D341Med (cell line): ENCODE measurements at regions not wholly inside any gene's neighbourhood (a gene's known extent, or its start where the extent isn't known, plus 50 kb on each side); places are given as distances from the start of the nearest gene placed in this dataset.

ENCODE experiments used
- DNase-seq: peaks from one replicate; pipeline ENCODE4 v3.0.0; 2012; ENCODE audit warnings: low spot score

GRCh38 chr12:107282628-107283027 is 189.3 kb upstream of the CRY1 start:
- DNase-seq, result no peak

DNA sequence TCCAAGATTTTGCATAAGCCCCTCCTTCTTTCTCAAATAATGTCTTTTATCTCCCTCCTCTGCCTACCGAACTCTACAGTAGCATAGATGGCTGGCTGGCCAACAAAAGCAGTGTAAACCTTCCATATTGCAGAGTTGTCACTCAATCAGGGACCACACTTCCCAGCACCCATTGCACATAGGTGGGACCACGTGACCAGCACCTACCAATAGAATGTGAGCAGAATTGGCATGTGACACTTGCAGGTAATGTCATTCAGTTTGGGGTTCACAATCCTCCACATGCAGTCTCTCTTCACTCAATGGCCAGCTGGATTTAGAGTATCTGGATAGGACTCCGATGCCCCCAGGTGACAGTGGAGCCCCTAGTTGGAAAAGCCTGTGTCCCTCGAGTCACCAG is 190.3 kb upstream of the CRY1 start:
- DNase-seq, result no peak

- DNase-seq, result no peak
These were observed 191.3 kb upstream of the CRY1 start for GRCh38 chr12:107284692-107285091.

DNA sequence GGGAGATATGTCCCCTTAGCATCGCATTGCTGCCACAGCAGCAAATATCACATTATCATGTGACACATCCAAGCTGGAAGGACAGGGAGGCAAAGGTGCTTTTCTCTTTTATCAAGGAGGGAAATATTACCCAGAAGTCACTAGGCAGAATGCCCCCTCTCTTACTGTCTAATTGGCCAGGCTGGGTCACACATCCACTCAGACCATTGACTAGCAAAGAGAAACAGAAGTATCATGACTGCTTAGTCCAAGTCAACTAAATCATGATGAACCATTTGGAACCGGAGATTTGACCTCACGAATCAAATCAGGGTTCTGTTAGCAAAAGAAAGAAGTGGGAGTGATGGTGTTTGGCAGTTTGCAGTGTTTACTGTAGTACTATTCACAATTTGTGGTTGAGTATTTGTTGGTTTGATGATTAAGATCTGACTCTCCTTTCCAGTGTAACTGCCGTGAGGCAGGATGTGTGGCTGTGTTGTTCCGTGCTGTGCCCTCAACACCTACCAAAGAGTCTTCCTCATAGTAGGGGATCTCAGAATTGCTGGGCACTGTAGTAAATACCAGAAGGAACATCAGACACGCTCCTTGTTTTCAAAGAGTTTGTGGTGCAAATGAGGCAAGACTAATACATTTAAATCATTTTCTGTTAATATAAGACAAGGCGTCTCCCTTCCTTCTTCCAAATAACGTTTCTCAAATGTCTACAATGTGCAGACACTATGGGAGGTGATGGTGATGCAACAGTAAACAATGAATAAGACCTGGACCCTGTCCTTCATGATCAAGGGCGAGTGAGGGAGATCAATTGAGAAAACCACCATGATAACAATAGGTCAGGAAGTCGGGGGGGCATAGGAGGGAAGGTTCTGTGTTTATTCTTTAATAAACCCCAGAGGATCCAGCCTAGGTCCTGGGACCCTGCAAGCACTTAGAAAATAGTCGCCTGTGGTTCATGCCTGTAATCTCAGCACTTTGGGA is 194.4 kb upstream of the CRY1 start:
- no peak for DNase-seq

GRCh38 chr12:107288414-107289127 is 195.2 kb upstream of the CRY1 start:
- no peak for DNase-seq

DNA sequence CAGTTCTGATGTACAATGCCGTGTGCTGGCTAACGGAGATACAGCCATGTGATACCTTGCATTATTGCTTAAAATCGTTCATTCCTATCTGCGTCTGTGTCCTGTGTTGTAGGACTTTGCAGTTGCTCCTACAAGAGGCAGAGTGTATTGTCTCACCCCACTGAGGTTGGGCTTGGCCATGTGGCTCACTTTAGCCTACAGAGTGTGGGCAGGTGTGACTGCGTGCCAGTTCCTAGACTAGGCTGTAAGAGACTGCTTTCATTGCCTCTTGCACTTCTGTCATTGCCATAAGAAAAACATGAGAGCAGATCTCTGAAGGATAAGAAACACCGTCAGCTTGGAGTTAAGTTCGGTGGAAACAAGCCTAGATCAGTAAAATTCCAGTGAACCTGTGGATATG is 197.7 kb upstream of the CRY1 start:
- no peak for DNase-seq

DNA sequence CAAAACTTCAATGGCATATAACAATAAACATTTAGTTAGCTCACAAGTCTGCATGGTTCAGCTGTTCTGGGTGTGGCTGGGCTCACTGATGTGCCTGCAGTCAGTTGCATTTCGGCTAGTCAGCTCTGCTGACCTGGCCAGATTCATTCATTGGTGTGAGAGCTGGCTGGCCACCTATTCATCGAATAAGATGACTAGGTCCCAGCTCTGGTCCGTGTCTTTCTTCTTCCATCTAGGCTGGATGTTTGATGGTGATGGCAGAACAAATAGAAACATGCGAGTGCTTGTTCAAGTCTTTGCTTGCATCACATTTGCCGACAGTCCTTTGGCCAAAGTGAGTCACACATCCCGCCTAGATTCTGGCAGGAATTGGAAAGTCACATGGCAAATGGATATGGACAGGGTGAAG is 203.3 kb upstream of the CRY1 start:
- no peak for DNase-seq

DNA sequence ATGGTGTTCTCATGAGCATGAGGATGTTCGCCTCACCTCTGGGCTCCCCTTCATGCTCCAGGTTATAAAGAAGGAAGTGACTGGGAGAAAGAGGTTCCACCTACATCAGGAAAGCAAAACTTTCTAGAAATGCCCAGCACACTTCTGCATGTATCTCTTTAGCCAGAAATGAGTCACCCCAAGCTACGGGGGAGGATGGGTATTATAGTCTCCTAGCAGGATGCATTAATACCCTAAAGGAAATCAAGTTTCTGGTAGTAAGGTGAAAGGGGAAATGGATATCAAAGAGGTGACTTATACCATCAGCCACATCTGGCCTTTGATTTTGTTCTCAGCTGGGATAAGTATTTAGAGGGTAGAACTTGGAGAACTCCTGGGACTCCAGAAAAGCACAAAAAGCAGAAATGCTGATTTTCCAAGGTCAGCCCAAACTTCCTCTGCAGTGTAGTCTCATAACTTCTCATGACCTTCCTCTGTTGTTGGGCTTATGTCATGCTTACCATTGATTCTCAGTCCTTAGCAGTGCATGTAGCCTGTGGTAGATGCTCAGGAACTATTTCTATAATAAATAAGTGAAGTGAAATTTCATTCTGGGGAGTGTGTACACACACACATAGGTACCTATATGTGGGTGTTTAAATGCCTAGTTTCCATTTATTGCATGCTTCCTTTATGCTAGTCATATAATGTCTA is 209.4 kb upstream of the CRY1 start:
- no peak for DNase-seq

DNA sequence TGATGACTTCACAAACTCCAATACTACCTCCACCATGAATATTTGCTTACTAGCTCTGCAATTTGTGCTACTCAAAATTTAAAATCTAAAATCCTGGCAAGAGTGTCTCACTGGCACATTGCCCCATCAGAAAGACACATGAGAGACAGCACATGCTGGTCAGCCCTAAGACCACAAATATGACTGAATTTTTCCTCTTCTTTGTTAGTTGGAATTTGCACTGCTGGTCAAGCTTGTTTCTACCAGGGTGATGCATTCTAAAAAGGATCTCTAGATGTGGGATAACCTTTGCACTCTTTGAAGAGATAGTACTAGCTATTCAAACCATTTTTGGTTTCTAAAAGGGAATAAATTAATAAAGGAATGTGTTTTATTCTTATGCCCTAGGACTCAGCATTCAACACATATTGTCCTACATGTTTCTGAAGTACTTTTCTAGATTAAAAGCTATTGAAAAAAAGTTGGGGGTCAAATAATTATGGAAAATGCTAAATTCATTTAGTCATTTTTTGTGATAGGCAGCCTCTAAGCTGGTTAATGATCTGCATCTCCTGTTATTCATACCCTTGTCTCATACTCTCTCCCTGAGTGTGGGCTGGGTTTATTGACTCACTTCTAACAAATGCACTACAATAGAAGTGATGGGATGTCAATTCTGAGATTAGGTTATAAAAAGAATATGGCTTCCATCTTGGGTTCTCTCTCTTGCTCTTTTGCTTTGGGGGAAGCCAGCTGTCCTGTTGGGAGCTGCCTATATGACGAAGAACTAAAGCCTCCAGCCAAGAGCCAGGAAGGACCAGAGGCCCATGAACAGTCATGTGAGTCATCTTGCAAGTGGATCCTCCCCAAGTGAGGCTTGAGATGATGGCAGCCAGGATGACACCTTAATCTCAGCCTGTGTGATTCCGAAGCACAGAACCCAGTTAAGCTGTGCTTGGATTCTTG is 211.5 kb upstream of the CRY1 start:
- DNase-seq, result no peak

- DNase-seq, result no peak
These were observed 212.9 kb upstream of the CRY1 start for GRCh38 chr12:107306141-107306659.

DNA sequence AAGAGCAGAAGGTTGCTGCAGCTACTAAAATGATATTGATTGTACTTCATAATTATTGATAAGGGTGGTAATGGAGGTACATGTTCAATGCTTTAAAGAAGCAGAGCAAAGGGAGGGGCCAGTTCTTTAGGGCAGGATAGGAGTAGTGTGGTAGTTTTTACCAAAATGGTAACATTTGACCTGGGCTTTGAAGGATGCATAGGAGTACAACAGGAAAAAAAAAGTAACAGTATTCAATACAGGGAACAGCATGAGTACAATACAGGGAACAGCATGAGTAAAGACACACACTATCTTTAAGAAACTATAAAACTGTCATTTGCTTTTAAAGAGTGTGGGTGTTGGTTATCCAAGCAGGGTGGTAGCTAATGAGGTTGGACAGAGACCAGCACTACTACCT is 215.0 kb upstream of the CRY1 start:
- DNase-seq, result no peak

DNA sequence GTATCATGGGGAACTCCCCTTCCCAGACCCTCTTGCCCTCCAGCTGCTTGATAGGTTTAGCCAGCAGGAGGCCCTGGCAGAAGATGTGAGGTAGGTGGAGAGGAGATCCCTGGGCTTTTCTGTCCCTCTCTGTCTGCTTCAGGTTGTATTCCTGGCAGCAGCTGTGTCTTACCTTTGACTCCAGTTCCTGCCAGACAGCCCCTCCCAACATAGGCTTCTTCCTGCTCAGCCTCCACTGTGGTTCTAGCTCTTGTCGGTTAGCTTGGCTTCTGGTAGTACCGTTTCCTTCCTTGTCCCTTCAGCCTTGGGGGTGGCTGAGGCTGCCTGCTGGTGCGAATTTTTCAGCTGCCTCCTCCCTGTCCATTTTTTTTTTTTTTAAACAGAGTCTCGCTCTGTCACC is 215.7 kb upstream of the CRY1 start:
- no peak for DNase-seq

- no peak for DNase-seq
These were observed 217.3 kb upstream of the CRY1 start for GRCh38 chr12:107310621-107311020.

DNA sequence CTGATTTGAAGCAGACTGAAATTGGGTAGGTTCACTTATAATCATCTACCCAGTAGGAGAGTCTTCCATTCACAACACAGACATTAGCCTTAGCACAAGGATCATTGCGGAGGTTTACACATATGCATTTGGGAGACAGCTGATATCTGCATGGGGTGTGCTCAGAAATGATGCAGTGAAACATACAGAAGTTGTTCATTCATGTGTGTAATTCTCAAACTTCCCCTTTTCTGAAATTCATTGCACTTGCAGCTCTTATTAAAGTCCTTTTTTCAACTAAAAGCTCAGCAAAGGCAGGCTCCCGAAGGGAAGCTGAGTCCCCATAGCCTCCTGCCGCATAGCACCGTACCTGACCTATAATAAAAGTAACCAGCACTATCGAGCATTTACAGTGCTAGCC is 218.3 kb upstream of the CRY1 start:
- DNase-seq, result no peak

- DNase-seq, result peak; percentile 89
These were observed 224.6 kb upstream of the CRY1 start for GRCh38 chr12:107317751-107318555.

GRCh38 chr12:107318556-107318805 is 225.1 kb upstream of the CRY1 start:
- no peak for DNase-seq

GRCh38 chr12:107318806-107319532 is 225.6 kb upstream of the CRY1 start:
- peak; percentile 58 for DNase-seq

GRCh38 chr12:107319533-107320032 is 226.2 kb upstream of the CRY1 start:
- DNase-seq, result peak; percentile 63

DNA sequence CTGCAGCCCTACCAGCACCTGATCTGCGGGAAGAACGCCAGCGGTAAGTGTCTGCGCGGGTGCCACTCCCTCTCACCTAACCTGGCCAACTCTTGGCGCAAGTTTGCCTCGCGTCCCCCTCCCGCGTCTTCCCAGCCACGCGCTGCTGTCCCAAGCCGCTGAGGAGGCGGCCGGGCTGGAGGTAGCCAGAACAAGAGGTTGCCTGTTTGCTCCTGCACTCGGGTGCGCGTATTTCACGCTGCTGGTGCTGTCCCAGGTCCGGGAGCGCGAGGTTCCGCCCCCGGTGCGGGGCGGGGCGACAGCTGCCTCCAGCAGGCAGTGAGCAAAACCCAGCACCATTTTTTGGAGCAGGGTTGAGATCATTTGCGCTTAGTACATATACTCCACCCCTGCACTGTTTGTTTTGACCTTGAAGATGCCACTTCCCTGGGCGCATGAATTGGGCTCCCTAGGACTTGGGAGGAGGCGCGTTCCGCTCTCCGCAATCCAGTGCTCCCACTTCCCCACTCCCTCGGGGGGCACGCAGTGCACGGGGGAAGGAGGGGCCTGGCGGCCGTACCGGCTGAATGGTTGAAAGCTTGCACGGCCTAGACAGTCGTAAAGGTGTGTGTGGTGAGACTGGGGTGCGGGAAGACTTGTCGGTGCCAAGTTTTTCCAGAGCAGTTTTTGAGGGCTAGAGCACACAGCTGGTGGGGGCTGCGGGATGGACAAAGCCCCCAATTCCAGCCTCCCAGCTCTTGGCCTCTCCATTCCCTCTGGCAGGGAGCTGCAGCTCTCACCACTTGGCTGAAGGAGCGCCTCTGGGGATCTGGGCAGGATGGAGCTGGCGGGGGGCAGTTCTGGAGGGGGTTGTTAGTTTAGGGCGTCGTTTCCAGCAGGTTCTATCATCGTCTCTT is 226.9 kb upstream of the CRY1 start:
- peak; percentile 40 for DNase-seq
